ENCODE measurements at regions not wholly inside any gene's neighbourhood (a gene's known extent, or its start where the extent isn't known, plus 50 kb on each side); places are given as distances from the start of the nearest gene placed in this dataset.
"Not testable (repeated sequence)": the region's sequence is repeated elsewhere in the genome, so short reads cannot be mapped to it uniquely, and the experiment has no call there.

- Mint-ChIP-seq H3K36me3 (ENCODE audit: low read depth) (no peaks in the 10 kb centered on the region), H3K4me1 (peaks cover 5% of the 10 kb centered on the region), H3K27ac (no peak overlapping the region), H3K4me3 (no peak overlapping the region), H3K27me3 (ENCODE audit: insufficient read depth) (no peaks in the 10 kb centered on the region), H3K9me3 (no peaks in the 10 kb centered on the region)
- DNase-seq: no peak
- H3K9me3 ChIP-seq (ENCODE audit: control insufficient read depth, low read length): no peaks in the 10 kb centered on the region
- no peak overlapping the region for H3K4me3 ChIP-seq (ENCODE audit: low read length)
- no peaks in the 10 kb centered on the region for H3K36me3 ChIP-seq (ENCODE audit: control insufficient read depth, insufficient read depth, low read length)
- H3K27me3 ChIP-seq (ENCODE audit: control insufficient read depth, insufficient read depth, low read length, poor library complexity, severe bottlenecking): no peaks in the 10 kb centered on the region
- H3K4me1 ChIP-seq (ENCODE audit: control insufficient read depth, insufficient read depth, low read length): no peaks in the 10 kb centered on the region
- H3K27ac ChIP-seq (ENCODE audit: low read depth, low read length): no peak overlapping the region
- 93 to 100% methylated on average over 3 to 4 of the region's 4 CpGs for WGBS, 2 experiments (ENCODE audit: insufficient coverage in 1 of 2, insufficient read length in 1 of 2)
- no peak for TF ChIP-seq CTCF (conservative IDR thresholded peaks at IDR 0.05)
- H3K9ac ChIP-seq (ENCODE audit: extremely low read depth, low read length, poor library complexity, severe bottlenecking): no peak overlapping the region
These were observed 57.1 kb upstream of the NCOA3 start for GRCh38 chr20:47444584-47444983.

- Mint-ChIP-seq H3K4me1 (peaks cover 5% of the 10 kb centered on the region), H3K27ac (no peak overlapping the region), H3K36me3 (ENCODE audit: low read depth) (no peaks in the 10 kb centered on the region), H3K27me3 (ENCODE audit: insufficient read depth) (no peaks in the 10 kb centered on the region), H3K9me3 (no peaks in the 10 kb centered on the region), H3K4me3 (no peak overlapping the region)
- H3K4me1 ChIP-seq (ENCODE audit: control insufficient read depth, insufficient read depth, low read length): no peaks in the 10 kb centered on the region
- no peaks in the 10 kb centered on the region for H3K36me3 ChIP-seq (ENCODE audit: control insufficient read depth, insufficient read depth, low read length)
- no peaks in the 10 kb centered on the region for H3K27me3 ChIP-seq (ENCODE audit: control insufficient read depth, insufficient read depth, low read length, poor library complexity, severe bottlenecking)
- TF ChIP-seq CTCF (conservative IDR thresholded peaks at IDR 0.05): no peak
- no peak overlapping the region for H3K27ac ChIP-seq (ENCODE audit: low read depth, low read length)
- H3K9me3 ChIP-seq (ENCODE audit: control insufficient read depth, low read length): no peaks in the 10 kb centered on the region
- H3K4me3 ChIP-seq (ENCODE audit: low read length): no peak overlapping the region
- no peak for DNase-seq
- 88 to 96% methylated on average over 6 to 8 of the region's 8 CpGs for WGBS, 2 experiments (ENCODE audit: insufficient coverage in 1 of 2, insufficient read length in 1 of 2)
- H3K9ac ChIP-seq (ENCODE audit: extremely low read depth, low read length, poor library complexity, severe bottlenecking): no peak overlapping the region
These were observed 56.4 kb upstream of the NCOA3 start for GRCh38 chr20:47445291-47445690.

- 89 to 96% methylated on average over 12 to 15 of the region's 15 CpGs for WGBS, 2 experiments (ENCODE audit: insufficient coverage in 1 of 2, insufficient read length in 1 of 2)
- not testable (repeated sequence) for H3K27ac Mint-ChIP-seq, H3K4me3 Mint-ChIP-seq
These were observed 54.1 kb upstream of the NCOA3 start for GRCh38 chr20:47447350-47448296.

More at GRCh38 chr20:47447350-47448296, 54.1 kb upstream of the NCOA3 start:
- H3K27ac ChIP-seq (ENCODE audit: low read depth, low read length); H3K4me3 ChIP-seq (ENCODE audit: low read length); DNase-seq; H3K36me3 ChIP-seq (ENCODE audit: control insufficient read depth, insufficient read depth, low read length); H3K27me3 Mint-ChIP-seq (ENCODE audit: insufficient read depth); H3K27me3 ChIP-seq (ENCODE audit: control insufficient read depth, insufficient read depth, low read length, poor library complexity, severe bottlenecking); H3K4me1 Mint-ChIP-seq; H3K4me1 ChIP-seq (ENCODE audit: control insufficient read depth, insufficient read depth, low read length); H3K9me3 Mint-ChIP-seq; H3K9me3 ChIP-seq (ENCODE audit: control insufficient read depth, low read length); H3K36me3 Mint-ChIP-seq (ENCODE audit: low read depth); H3K9ac ChIP-seq (ENCODE audit: extremely low read depth, low read length, poor library complexity, severe bottlenecking): not testable (repeated sequence)
